ENCODE measurements at regions not wholly inside any gene's neighbourhood (a gene's known extent, or its start where the extent isn't known, plus 50 kb on each side); places are given as distances from the start of the nearest gene placed in this dataset.
A peak's percentile ranks its signal among the peaks of the same experiment; 100 is the strongest.
"Not testable (repeated sequence)": the region's sequence is repeated elsewhere in the genome, so short reads cannot be mapped to it uniquely, and the experiment has no call there.

GRCh38 chr9:136604823-136605525 is 57.7 kb upstream of the EGFL7 start:
- 67% methylated on average over 3 of the region's 26 CpGs for WGBS (ENCODE audit: insufficient coverage, low coverage, low lambda C conversion rate, missing lambda C conversion rate)
- intact Hi-C loops (cut with DNase I) = no loop called here
- DNase-seq = no peak
- no peak for TF ChIP-seq CTCF (IDR thresholded peaks at IDR 0.05)
- TF ChIP-seq POLR2A (IDR thresholded peaks at IDR 0.05) = no peak
- Histone ChIP-seq H3K27me3 (no peaks in the 10 kb centered on the region), H3K4me1 (no peaks in the 10 kb centered on the region), H3K9me3 (no peaks in the 10 kb centered on the region), H3K4me3 (no peak overlapping the region), H3K36me3 (no peaks in the 10 kb centered on the region), H3K27ac (no peak overlapping the region)
- peak; percentile 26 to 47 (median 38) for ATAC-seq

- H3K27ac ChIP-seq = no peak overlapping the region
- 55% methylated on average over 8 of the region's 33 CpGs for WGBS (ENCODE audit: insufficient coverage, low coverage, low lambda C conversion rate, missing lambda C conversion rate)
- no peaks in the 10 kb centered on the region for H3K36me3 ChIP-seq
- intact Hi-C loops (cut with DNase I) = no loop called here
- no peaks in the 10 kb centered on the region for H3K27me3 ChIP-seq
- ATAC-seq = peak; percentile 43 to 63 (median 52)
- no peak overlapping the region for H3K4me3 ChIP-seq
- no peaks in the 10 kb centered on the region for H3K4me1 ChIP-seq
- TF ChIP-seq POLR2A (IDR thresholded peaks at IDR 0.05) (no peak), CTCF (IDR thresholded peaks at IDR 0.05) (no peak)
- peak in 1 of 3 donors; percentile 54 for DNase-seq
- H3K9me3 ChIP-seq = no peaks in the 10 kb centered on the region
These were observed 58.3 kb upstream of the NOTCH1 start for GRCh38 chr9:136603901-136604814.

- no peaks in the 10 kb centered on the region for H3K36me3 ChIP-seq
- no peaks in the 10 kb centered on the region for H3K27me3 ChIP-seq
- no peak overlapping the region for H3K27ac ChIP-seq
- intact Hi-C loops (cut with DNase I) = no loop called here
- ATAC-seq (no peak), DNase-seq (no peak)
- TF ChIP-seq POLR2A (IDR thresholded peaks at IDR 0.05) (no peak), CTCF (IDR thresholded peaks at IDR 0.05) (no peak)
- H3K4me1 ChIP-seq = no peaks in the 10 kb centered on the region
- no peaks in the 10 kb centered on the region for H3K9me3 ChIP-seq
- 85% methylated on average over 11 of the region's 12 CpGs for WGBS (ENCODE audit: insufficient coverage, low coverage, low lambda C conversion rate, missing lambda C conversion rate)
- no peak overlapping the region for H3K4me3 ChIP-seq
These were observed 57.4 kb upstream of the NOTCH1 start for GRCh38 chr9:136603216-136603615.

- Histone ChIP-seq H3K27ac (no peak overlapping the region), H3K9me3 (no peaks in the 10 kb centered on the region), H3K27me3 (no peaks in the 10 kb centered on the region), H3K4me1 (no peaks in the 10 kb centered on the region), H3K36me3 (no peaks in the 10 kb centered on the region), H3K4me3 (no peak overlapping the region)
- WGBS (ENCODE audit: insufficient coverage, low coverage, low lambda C conversion rate, missing lambda C conversion rate) = 20% methylated on average over 2 of the region's 28 CpGs
- intact Hi-C loops (cut with DNase I) = no loop called here
- no peak for DNase-seq
- TF ChIP-seq CTCF (IDR thresholded peaks at IDR 0.05) = no peak
- no peak for TF ChIP-seq POLR2A (IDR thresholded peaks at IDR 0.05)
- ATAC-seq = no peak
These were observed 56.5 kb upstream of the NOTCH1 start for GRCh38 chr9:136602193-136602885.

GRCh38 chr9:136601250-136601973 is 55.6 kb upstream of the NOTCH1 start:
- H3K27me3 ChIP-seq; H3K4me3 ChIP-seq; H3K4me1 ChIP-seq; ATAC-seq; H3K36me3 ChIP-seq; intact Hi-C loops (cut with DNase I); H3K27ac ChIP-seq; DNase-seq; H3K9me3 ChIP-seq: not testable (repeated sequence)
- 90% methylated on average over 13 of the region's 31 CpGs for WGBS (ENCODE audit: insufficient coverage, low coverage, low lambda C conversion rate, missing lambda C conversion rate)

All from right lobe of liver (tissue), 6 donors.